HG02588 (cell line): ENCODE measurements at regions not wholly inside any gene's neighbourhood (a gene's known extent, or its start where the extent isn't known, plus 50 kb on each side); places are given as distances from the start of the nearest gene placed in this dataset.
"Not testable (repeated sequence)": the region's sequence is repeated elsewhere in the genome, so short reads cannot be mapped to it uniquely, and the experiment has no call there.

Source experiments
- ATAC-seq: cut with Tn5 transposase; IDR thresholded peaks from one replicate; pipeline ENCODE4 v1.9.1; 2021; ENCODE audit warnings: mild to moderate bottlenecking, moderate library complexity; ENCODE audit not compliant: unreplicated experiment

- ATAC-seq, result no peak
Measured at GRCh38 chr1:238672806-238673205, 713.6 kb upstream of the CHRM3 start.

- ATAC-seq, result no peak
Measured at GRCh38 chr1:238672262-238672661, 714.1 kb upstream of the CHRM3 start.

GRCh38 chr1:238664139-238664538, 722.2 kb upstream of the CHRM3 start:
- no peak for ATAC-seq

- ATAC-seq, result no peak
Measured at GRCh38 chr1:238660849-238661248, 725.5 kb upstream of the CHRM3 start.

- no peak for ATAC-seq
Measured at GRCh38 chr1:238658763-238659162, 727.6 kb upstream of the CHRM3 start.

- no peak for ATAC-seq
Measured at GRCh38 chr1:238653693-238654321, 732.6 kb upstream of the CHRM3 start.

GRCh38 chr1:238652346-238652968, 733.9 kb upstream of the CHRM3 start:
- ATAC-seq, result no peak

- no peak for ATAC-seq
Measured at GRCh38 chr1:238649200-238649599, 737.2 kb upstream of the CHRM3 start.

GRCh38 chr1:238648751-238649150, 737.6 kb upstream of the CHRM3 start:
- no peak for ATAC-seq

- ATAC-seq, result no peak
Measured at GRCh38 chr1:238648296-238648695, 738.1 kb upstream of the CHRM3 start.

GRCh38 chr1:238647877-238648276, 738.5 kb upstream of the CHRM3 start:
- ATAC-seq, result no peak

GRCh38 chr1:238642231-238642630, 744.1 kb upstream of the CHRM3 start:
- no peak for ATAC-seq

- no peak for ATAC-seq
Measured at GRCh38 chr1:238639861-238640260, 746.5 kb upstream of the CHRM3 start.

GRCh38 chr1:238628110-238628509, 737.4 kb upstream of the ZP4 start:
- no peak for ATAC-seq

- ATAC-seq, result no peak
Measured at GRCh38 chr1:238624776-238625175, 734.1 kb upstream of the ZP4 start.

GRCh38 chr1:238621405-238621804, 730.7 kb upstream of the ZP4 start:
- no peak for ATAC-seq

GRCh38 chr1:238619652-238620051, 728.9 kb upstream of the ZP4 start:
- no peak for ATAC-seq

GRCh38 chr1:238611406-238611805, 720.7 kb upstream of the ZP4 start:
- no peak for ATAC-seq

- ATAC-seq, result no peak
Measured at GRCh38 chr1:238608144-238608543, 717.4 kb upstream of the ZP4 start.

- no peak for ATAC-seq
Measured at GRCh38 chr1:238606896-238607295, 716.2 kb upstream of the ZP4 start.

- no peak for ATAC-seq
Measured at GRCh38 chr1:238606457-238606856, 715.7 kb upstream of the ZP4 start.

GRCh38 chr1:238604357-238604756, 713.6 kb upstream of the ZP4 start:
- ATAC-seq, result no peak

- not testable (repeated sequence) for ATAC-seq
Measured at GRCh38 chr1:238601604-238602003, 710.9 kb upstream of the ZP4 start.
